RWPE1 (cell line): ENCODE measurements at regions not wholly inside any gene's neighbourhood (a gene's known extent, or its start where the extent isn't known, plus 50 kb on each side); places are given as distances from the start of the nearest gene placed in this dataset.

Source experiments
- CTCF ChIA-PET: fragments of 350-600 bp; sonication (Branson Sonifier 250); formaldehyde crosslinking; extraction: SDS; loops from one replicate; lab custom pipeline; 2021; lab: Yijun Ruan, JAX
- POLR2A ChIA-PET: fragments of 400-600 bp; formaldehyde crosslinking; extraction: SDS; loops from one replicate; lab custom pipeline; 2020; ENCODE audit warnings: antibody characterized with exemption; ENCODE audit not compliant: low non-redundant PET; lab: Yijun Ruan, JAX
- DNase-seq: peaks from one replicate; pipeline ENCODE4 v3.0.0; 2012; ENCODE audit warnings: low spot score
- H3K27ac ChIP-seq: fragments of 450-650 bp; 2 replicates; pipeline ENCODE4 v1.5.1; 2017
- TF ChIP-seq, protein P1 (sequence below): fragments of 450-650 bp; conservative IDR thresholded peaks from 2 replicates; pipeline ENCODE4 v1.5.1; 2017; ENCODE audit warnings: low read depth, mild to moderate bottlenecking

DNA sequence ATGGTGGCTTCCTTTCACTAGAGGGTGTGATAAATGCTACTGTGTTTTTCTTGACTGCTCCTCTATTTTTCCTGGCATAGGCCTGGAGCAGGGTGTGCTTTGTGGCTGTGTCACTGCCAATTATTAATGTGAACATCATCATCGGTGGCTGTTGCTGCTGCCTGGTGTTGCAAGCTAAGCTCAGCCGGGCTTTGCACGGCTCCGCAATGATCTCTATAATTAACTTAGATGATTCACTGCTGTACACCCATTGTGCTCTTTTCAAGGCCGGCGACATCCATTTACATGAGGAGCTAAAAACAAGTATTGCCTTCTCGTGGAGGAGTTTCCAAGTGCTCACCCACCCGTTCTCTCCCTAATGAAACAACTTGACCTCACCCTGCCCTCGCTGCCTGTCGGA is 160.1 kb upstream of the IRX3 start:
- POLR2A ChIA-PET = interaction anchor here (1.6 kb wide), 1 partner anchor 159 kb away, joined by 4 read pairs; no protein-coding TSS in a partner anchor
- H3K27ac ChIP-seq = peak overlapping the region; percentile 89
- CTCF ChIA-PET = no interaction called here
- peak; percentile 63 for DNase-seq
- TF ChIP-seq, protein P1, sequence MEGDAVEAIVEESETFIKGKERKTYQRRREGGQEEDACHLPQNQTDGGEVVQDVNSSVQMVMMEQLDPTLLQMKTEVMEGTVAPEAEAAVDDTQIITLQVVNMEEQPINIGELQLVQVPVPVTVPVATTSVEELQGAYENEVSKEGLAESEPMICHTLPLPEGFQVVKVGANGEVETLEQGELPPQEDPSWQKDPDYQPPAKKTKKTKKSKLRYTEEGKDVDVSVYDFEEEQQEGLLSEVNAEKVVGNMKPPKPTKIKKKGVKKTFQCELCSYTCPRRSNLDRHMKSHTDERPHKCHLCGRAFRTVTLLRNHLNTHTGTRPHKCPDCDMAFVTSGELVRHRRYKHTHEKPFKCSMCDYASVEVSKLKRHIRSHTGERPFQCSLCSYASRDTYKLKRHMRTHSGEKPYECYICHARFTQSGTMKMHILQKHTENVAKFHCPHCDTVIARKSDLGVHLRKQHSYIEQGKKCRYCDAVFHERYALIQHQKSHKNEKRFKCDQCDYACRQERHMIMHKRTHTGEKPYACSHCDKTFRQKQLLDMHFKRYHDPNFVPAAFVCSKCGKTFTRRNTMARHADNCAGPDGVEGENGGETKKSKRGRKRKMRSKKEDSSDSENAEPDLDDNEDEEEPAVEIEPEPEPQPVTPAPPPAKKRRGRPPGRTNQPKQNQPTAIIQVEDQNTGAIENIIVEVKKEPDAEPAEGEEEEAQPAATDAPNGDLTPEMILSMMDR = no peak

DNA sequence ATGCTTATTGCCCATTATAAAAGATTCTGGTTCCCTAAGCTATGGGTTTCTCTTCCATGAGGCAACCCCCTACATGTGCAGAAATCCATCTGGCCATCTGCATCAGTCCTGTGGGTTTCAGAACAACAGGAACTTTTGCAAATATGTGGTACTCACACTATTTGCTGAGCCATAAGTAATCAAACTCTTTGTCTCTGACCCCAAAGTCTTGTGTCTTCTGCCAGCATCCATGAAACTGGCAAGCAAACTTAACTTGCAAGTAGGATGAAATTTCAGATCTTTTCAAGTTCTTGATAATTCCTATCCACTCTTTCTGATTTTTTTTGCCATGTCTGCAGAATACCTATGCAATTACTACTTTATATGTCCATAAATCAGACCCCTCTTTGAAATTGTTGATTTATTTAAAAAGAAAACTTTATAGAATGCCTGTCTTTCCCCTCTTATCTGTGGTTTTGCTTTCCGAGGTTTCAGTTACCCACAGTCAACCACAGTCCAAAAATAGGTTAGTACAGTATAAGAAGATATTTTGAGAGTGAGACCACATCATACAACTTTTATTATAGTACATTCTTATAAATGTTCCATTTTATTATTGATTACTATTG is 158.4 kb upstream of the IRX3 start:
- ChIA-PET POLR2A (no interaction called here), CTCF (no interaction called here)
- no peak overlapping the region for H3K27ac ChIP-seq
- no peak for DNase-seq
- TF ChIP-seq, protein P1 = no peak

DNA sequence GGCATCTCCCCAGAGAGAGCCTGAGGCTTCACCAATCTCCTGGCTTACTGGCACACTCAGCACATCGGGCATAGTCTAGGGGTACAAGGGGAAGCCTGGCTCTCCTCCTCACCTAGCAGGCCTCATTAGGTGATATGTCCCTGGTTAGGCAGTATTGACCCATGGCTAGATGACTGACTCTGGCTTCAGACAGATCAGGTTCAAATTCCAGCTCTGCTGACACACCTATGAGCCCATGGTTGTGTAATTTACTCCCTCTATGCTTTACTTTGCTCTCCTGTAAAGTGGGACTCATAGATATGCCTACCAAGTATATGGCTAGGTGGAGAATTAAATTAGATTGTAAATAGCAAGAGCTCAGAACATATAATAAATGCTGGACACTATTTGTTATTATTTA is 157.3 kb upstream of the IRX3 start:
- no peak overlapping the region for H3K27ac ChIP-seq
- ChIA-PET CTCF (interaction anchor here (0.5 to 0.6 kb wide), 3 partner anchors 55 to 523 kb away, joined by 3 to 6 read pairs (median 3); no protein-coding TSS in a partner anchor), POLR2A (no interaction called here)
- DNase-seq = no peak
- TF ChIP-seq, protein P1 = no peak

DNA sequence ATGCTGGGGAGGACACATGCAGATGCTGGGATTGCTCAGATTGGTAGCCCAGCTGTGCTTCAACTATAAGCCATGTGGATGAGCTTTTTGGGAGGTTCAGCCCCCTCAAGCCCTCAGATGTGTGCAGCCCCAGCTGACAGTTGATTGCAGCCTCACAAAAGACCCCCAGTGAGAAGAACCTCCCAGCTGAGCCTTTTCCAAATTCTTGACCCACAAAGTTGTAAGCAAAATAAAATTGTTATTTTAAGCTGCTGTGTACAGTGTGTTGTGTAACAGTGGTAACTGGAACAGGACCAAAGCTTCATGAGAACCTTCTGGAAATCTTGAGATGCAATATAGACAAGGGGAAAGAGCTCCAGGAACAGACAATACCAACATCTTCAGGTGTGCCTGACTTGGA is 156.8 kb upstream of the IRX3 start:
- POLR2A ChIA-PET = no interaction called here
- DNase-seq = no peak
- TF ChIP-seq, protein P1 = no peak
- CTCF ChIA-PET = interaction anchor here (0.5 to 0.6 kb wide), 2 partner anchors 124 to 522 kb away, joined by 3 read pairs; no protein-coding TSS in a partner anchor
- no peak overlapping the region for H3K27ac ChIP-seq

DNA sequence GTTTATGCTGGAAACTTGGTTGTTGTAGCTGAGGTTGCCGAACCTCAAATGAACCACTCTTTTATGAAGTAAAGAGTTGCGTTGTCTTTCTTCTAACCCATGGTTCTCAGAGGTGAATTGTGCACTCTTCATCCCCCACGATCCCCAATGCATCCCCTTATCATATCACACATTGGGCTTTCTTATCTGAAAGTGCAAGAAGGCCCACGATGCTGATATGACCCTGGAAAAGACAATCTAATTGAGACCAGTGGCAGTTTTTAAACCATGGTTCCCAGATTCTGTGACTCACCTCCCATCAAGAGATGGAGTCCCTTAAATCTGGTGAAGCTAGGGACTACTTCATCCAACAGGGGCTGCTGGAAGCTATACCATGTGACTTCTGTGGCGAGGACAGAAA is 156.3 kb upstream of the IRX3 start:
- CTCF ChIA-PET = no interaction called here
- TF ChIP-seq, protein P1 = no peak
- DNase-seq = no peak

DNA sequence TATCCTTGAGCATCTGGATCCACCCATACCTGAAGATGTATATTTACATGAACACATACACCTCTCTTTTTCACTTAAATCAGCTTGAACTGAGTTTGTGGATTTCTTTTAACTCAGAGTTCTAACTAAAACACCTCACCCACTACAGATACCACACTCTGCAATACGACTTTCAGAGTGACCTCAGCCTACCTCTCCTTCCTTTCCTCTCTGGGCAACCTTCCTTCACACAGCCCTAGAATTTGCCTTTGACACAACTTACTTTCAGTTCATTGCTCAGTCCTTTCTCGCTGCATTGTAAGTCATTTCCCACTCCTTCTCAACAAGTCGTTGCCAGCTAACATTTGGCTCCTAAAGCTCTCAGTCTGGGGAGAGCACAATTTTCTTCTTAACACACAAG is 151.9 kb upstream of the IRX3 start:
- TF ChIP-seq, protein P1 = no peak
- ChIA-PET CTCF (no interaction called here), POLR2A (no interaction called here)
- DNase-seq = no peak
- no peak overlapping the region for H3K27ac ChIP-seq

More for the DNA sequence above, 156.3 kb upstream of the IRX3 start:
- POLR2A ChIA-PET = no interaction called here
- no peak overlapping the region for H3K27ac ChIP-seq
